OCI-LY1 (cell line): ENCODE measurements at regions not wholly inside any gene's neighbourhood (a gene's known extent, or its start where the extent isn't known, plus 50 kb on each side); places are given as distances from the start of the nearest gene placed in this dataset.

ENCODE experiments used
- CTCF ChIP-seq: fragments of 200-600 bp; sonication (generic), shearing (Covaris generic); IDR thresholded peaks from 2 replicates; pipeline ENCODE4 v1.5.1; 2017; ENCODE audit warnings: mild to moderate bottlenecking, antibody characterized with exemption, low read length, moderate library complexity, mixed read lengths
- EZH2 ChIP-seq: fragments of 200-600 bp; sonication (generic), shearing (Covaris generic); IDR thresholded peaks from 2 replicates; pipeline ENCODE4 v1.8.0; 2017; ENCODE audit warnings: borderline replicate concordance, mixed run types, mild to moderate bottlenecking, antibody characterized with exemption, low read length, moderate library complexity, mixed read lengths

DNA sequence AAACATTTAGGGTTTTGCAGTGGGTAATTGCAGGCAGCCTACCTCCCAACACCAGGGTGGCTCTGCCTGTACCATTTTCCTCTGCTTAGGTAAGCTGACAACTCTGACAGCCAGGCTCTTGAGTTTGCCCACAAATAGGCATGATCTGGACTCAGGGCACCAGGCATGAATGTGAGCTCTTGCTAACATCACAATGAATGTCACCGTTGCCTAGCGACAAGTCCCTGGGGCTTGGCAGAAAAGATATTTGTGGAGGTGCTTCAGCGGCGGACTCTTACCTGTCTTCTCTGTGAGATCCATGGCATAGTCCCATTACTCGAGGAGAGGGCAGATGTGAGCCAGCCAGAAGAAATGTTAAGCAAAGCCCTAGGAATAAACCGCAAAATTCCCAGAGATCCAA, 677.5 kb upstream of the TSPY4 start:
- TF ChIP-seq CTCF (no peak), EZH2 (no peak)
